ENCODE measurements at regions not wholly inside any gene's neighbourhood (a gene's known extent, or its start where the extent isn't known, plus 50 kb on each side); places are given as distances from the start of the nearest gene placed in this dataset.

GRCh38 chr6:169070506-169071176 lies 183.0 kb downstream of the THBS2 start:
- no peak for DNase-seq (ENCODE audit: low spot score in 2 of 2, unreplicated experiment in 2 of 2)
- H3K4me3 Mint-ChIP-seq: no peak overlapping the region
- H3K36me3 Mint-ChIP-seq: no peaks in the 10 kb centered on the region
- H3K27me3 Mint-ChIP-seq (ENCODE audit: low read depth): no peaks in the 10 kb centered on the region
- no peak overlapping the region for H3K27ac Mint-ChIP-seq
- no peaks in the 10 kb centered on the region for H3K4me1 Mint-ChIP-seq
- peaks cover 3% of the 10 kb centered on the region for H3K9me3 Mint-ChIP-seq
- TF ChIP-seq CTCF (IDR thresholded peaks at IDR 0.05; ENCODE audit: unreplicated experiment): no peak

DNA sequence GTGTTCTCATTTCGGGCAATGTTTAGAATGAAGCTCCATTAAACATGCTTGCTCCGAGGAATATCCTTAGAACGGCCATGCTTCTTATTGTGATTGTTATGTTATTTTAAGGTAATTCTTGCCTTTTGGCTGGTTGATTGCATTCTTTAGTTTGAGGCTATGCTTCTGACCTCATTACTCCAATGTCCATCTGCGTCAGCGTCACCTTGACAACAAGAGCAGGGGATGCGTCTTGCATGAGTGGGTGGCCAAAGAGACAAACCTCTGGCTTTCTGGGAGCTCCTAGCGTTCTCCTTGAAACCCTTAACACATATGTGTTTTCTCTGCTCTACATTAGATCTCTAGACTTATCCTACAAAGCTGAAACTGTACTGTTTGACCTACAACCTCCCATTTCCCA lies 184.3 kb downstream of the THBS2 start:
- H3K4me1 Mint-ChIP-seq: peaks cover under 1% of the 10 kb centered on the region
- H3K27ac Mint-ChIP-seq: no peak overlapping the region
- no peaks in the 10 kb centered on the region for H3K36me3 Mint-ChIP-seq
- H3K4me3 Mint-ChIP-seq: no peak overlapping the region
- peaks cover 7% of the 10 kb centered on the region for H3K9me3 Mint-ChIP-seq
- H3K27me3 Mint-ChIP-seq (ENCODE audit: low read depth): no peaks in the 10 kb centered on the region
- TF ChIP-seq CTCF (IDR thresholded peaks at IDR 0.05; ENCODE audit: unreplicated experiment): no peak
- no peak for DNase-seq (ENCODE audit: low spot score in 2 of 2, unreplicated experiment in 2 of 2)

- peaks cover 16% of the 10 kb centered on the region for H3K9me3 Mint-ChIP-seq
- H3K27me3 Mint-ChIP-seq (ENCODE audit: low read depth): no peaks in the 10 kb centered on the region
- no peak for TF ChIP-seq CTCF (IDR thresholded peaks at IDR 0.05; ENCODE audit: unreplicated experiment)
- H3K4me3 Mint-ChIP-seq: no peak overlapping the region
- H3K27ac Mint-ChIP-seq: no peak overlapping the region
- peaks cover 4% of the 10 kb centered on the region for H3K4me1 Mint-ChIP-seq
- DNase-seq (ENCODE audit: low spot score in 2 of 2, unreplicated experiment in 2 of 2): no peak
- no peaks in the 10 kb centered on the region for H3K36me3 Mint-ChIP-seq
Measured at GRCh38 chr6:169064194-169064593, 189.5 kb downstream of the THBS2 start.

DNA sequence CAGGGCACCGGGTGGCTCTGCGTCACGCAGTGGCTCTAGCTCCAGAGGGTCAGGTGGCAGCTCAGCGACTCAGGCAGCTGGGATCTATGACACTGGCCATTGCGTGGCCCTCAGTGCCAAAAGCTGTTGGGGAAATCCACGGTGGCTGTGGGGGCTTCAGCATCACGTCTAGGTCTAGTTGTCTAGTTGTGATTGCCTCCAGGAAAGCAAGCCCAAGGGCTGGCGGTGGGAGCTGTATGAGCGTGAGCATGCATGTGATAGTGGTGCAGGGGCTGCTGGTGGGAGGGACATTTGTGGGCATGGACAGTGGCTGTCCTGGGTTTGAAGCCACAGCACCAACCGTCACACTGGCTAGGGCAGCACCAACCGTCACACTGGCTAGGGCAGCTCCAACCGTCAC lies 191.4 kb downstream of the THBS2 start:
- Mint-ChIP-seq H3K9me3 (peaks cover 22% of the 10 kb centered on the region), H3K27me3 (ENCODE audit: low read depth) (no peaks in the 10 kb centered on the region), H3K27ac (no peak overlapping the region), H3K4me1 (peaks cover 4% of the 10 kb centered on the region), H3K4me3 (no peak overlapping the region), H3K36me3 (no peaks in the 10 kb centered on the region)
- no peak for DNase-seq (ENCODE audit: low spot score in 2 of 2, unreplicated experiment in 2 of 2)
- TF ChIP-seq CTCF (IDR thresholded peaks at IDR 0.05; ENCODE audit: unreplicated experiment): no peak

- no peak for TF ChIP-seq CTCF (IDR thresholded peaks at IDR 0.05; ENCODE audit: unreplicated experiment)
- Mint-ChIP-seq H3K4me1 (no peaks in the 10 kb centered on the region), H3K27ac (no peak overlapping the region), H3K27me3 (ENCODE audit: low read depth) (no peaks in the 10 kb centered on the region), H3K36me3 (no peaks in the 10 kb centered on the region), H3K9me3 (peaks cover 37% of the 10 kb centered on the region), H3K4me3 (no peak overlapping the region)
- no peak for DNase-seq (ENCODE audit: low spot score in 2 of 2, unreplicated experiment in 2 of 2)
Measured at GRCh38 chr6:169058634-169059033, 195.0 kb downstream of the THBS2 start.

DNA sequence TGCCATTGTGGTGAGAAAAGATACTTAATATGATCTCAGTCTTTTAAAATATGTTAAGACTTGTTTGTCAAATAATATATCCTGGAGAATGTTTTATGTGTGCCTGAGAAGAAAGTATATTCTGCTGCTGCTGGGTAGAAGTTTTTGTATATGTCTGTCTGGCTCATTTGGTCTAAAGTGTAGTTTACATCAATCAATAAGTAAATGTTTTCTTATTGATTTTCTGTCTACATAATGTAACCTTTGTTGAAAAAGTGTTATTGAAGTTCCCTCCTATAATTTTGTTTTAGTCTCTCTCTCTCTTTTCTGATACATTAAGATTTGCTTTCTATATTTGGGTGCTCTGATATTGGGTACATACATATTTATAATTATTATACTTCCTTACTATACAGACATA lies 201.2 kb downstream of the THBS2 start:
- Mint-ChIP-seq H3K27ac (no peak overlapping the region), H3K4me3 (no peak overlapping the region), H3K4me1 (no peaks in the 10 kb centered on the region), H3K36me3 (no peaks in the 10 kb centered on the region), H3K9me3 (peaks cover 26% of the 10 kb centered on the region), H3K27me3 (ENCODE audit: low read depth) (peaks cover 7% of the 10 kb centered on the region)
- TF ChIP-seq CTCF (IDR thresholded peaks at IDR 0.05; ENCODE audit: unreplicated experiment): no peak
- no peak for DNase-seq (ENCODE audit: low spot score in 2 of 2, unreplicated experiment in 2 of 2)
